C4-2B (cell line): ENCODE measurements at regions not wholly inside any gene's neighbourhood (a gene's known extent, or its start where the extent isn't known, plus 50 kb on each side); places are given as distances from the start of the nearest gene placed in this dataset.

Experiments used
- ZFX ChIP-seq: fragments of 450-650 bp; IDR thresholded peaks from 2 replicates; pipeline ENCODE4 v1.6.1; 2017
- TF ChIP-seq, protein P1 (sequence below): fragments of 450-650 bp; conservative IDR thresholded peaks from 2 replicates; pipeline ENCODE4 v1.5.1; 2017; ENCODE audit warnings: mild to moderate bottlenecking

DNA sequence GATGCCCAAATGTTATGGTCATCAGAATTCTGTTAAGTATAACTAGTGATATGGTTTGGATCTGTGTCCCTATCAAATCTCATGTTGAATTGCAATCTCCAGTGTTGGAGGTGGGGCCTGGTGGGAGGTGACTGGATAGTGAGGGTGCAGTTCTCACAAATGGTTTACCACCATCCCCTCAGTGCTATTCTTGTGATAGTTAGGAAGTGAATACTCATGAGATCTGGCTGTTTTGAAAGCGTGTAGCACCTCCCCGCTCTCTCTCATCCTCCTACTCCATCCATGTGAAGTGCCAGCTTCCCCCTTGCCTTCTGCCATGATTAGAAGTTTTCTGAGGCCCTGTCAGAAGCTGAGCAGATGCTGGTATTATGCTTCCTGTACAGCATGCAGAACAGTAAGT lies 359.5 kb downstream of the TMEM167A start:
- TF ChIP-seq, protein P1, sequence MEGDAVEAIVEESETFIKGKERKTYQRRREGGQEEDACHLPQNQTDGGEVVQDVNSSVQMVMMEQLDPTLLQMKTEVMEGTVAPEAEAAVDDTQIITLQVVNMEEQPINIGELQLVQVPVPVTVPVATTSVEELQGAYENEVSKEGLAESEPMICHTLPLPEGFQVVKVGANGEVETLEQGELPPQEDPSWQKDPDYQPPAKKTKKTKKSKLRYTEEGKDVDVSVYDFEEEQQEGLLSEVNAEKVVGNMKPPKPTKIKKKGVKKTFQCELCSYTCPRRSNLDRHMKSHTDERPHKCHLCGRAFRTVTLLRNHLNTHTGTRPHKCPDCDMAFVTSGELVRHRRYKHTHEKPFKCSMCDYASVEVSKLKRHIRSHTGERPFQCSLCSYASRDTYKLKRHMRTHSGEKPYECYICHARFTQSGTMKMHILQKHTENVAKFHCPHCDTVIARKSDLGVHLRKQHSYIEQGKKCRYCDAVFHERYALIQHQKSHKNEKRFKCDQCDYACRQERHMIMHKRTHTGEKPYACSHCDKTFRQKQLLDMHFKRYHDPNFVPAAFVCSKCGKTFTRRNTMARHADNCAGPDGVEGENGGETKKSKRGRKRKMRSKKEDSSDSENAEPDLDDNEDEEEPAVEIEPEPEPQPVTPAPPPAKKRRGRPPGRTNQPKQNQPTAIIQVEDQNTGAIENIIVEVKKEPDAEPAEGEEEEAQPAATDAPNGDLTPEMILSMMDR = no peak
- no peak for TF ChIP-seq ZFX
